H4 (cell line): ENCODE measurements at regions not wholly inside any gene's neighbourhood (a gene's known extent, or its start where the extent isn't known, plus 50 kb on each side); places are given as distances from the start of the nearest gene placed in this dataset.

Source experiments
- DNase-seq: peaks from one replicate; pipeline ENCODE4 v3.0.0-alpha.2; 2015; ENCODE audit warnings: low spot score

GRCh38 chr11:112785149-112785548 lies 176.1 kb upstream of the NCAM1 start:
- peak; percentile 50 for DNase-seq

- no peak for DNase-seq
Observed at GRCh38 chr11:112785719-112786118, 175.5 kb upstream of the NCAM1 start.

- DNase-seq, result no peak
Observed at GRCh38 chr11:112786196-112786595, 175.0 kb upstream of the NCAM1 start.

- DNase-seq, result no peak
Observed at GRCh38 chr11:112786886-112787530, 174.2 kb upstream of the NCAM1 start.

- DNase-seq, result no peak
Observed at GRCh38 chr11:112789481-112789880, 171.7 kb upstream of the NCAM1 start.

GRCh38 chr11:112790286-112790685 lies 170.9 kb upstream of the NCAM1 start:
- no peak for DNase-seq

- no peak for DNase-seq
Observed at GRCh38 chr11:112792070-112792469, 169.2 kb upstream of the NCAM1 start.

- no peak for DNase-seq
Observed at GRCh38 chr11:112793416-112793815, 167.8 kb upstream of the NCAM1 start.

- no peak for DNase-seq
Observed at GRCh38 chr11:112794331-112794846, 166.8 kb upstream of the NCAM1 start.

GRCh38 chr11:112795142-112795815 lies 165.9 kb upstream of the NCAM1 start:
- DNase-seq, result peak; percentile 63

GRCh38 chr11:112795911-112796649 lies 165.1 kb upstream of the NCAM1 start:
- peak; percentile 24 for DNase-seq

GRCh38 chr11:112797092-112797491 lies 164.1 kb upstream of the NCAM1 start:
- no peak for DNase-seq

GRCh38 chr11:112797648-112798293 lies 163.4 kb upstream of the NCAM1 start:
- peak; percentile 78 for DNase-seq

GRCh38 chr11:112801025-112801816 lies 160.0 kb upstream of the NCAM1 start:
- no peak for DNase-seq

GRCh38 chr11:112801817-112802088 lies 159.5 kb upstream of the NCAM1 start:
- DNase-seq, result no peak

GRCh38 chr11:112805658-112806057 lies 155.6 kb upstream of the NCAM1 start:
- DNase-seq, result no peak

GRCh38 chr11:112806256-112806655 lies 155.0 kb upstream of the NCAM1 start:
- DNase-seq, result no peak

- no peak for DNase-seq
Observed at GRCh38 chr11:112806876-112807275, 154.3 kb upstream of the NCAM1 start.

- no peak for DNase-seq
Observed at GRCh38 chr11:112809429-112809828, 151.8 kb upstream of the NCAM1 start.

- DNase-seq, result no peak
Observed at GRCh38 chr11:112810951-112811350, 150.3 kb upstream of the NCAM1 start.

GRCh38 chr11:112811783-112812182 lies 149.4 kb upstream of the NCAM1 start:
- no peak for DNase-seq

- no peak for DNase-seq
Observed at GRCh38 chr11:112812729-112813128, 148.5 kb upstream of the NCAM1 start.
